ENCODE measurements at regions not wholly inside any gene's neighbourhood (a gene's known extent, or its start where the extent isn't known, plus 50 kb on each side); places are given as distances from the start of the nearest gene placed in this dataset.

GRCh38 chr7:45257284-45257683, 99.7 kb downstream of the RAMP3 start (continued):
- no peak for TF ChIP-seq RARB (CRISPR knock-in tag; IDR thresholded peaks at IDR 0.05)
- TF ChIP-seq MAFK (IDR thresholded peaks at IDR 0.05; ENCODE audit: partially characterized antibody): no peak
- no peak for TF ChIP-seq ATOH8 (CRISPR knock-in tag; IDR thresholded peaks at IDR 0.05; ENCODE audit: low read depth)
- TF ChIP-seq ESRRA (IDR thresholded peaks at IDR 0.05; ENCODE audit: borderline replicate concordance, low read length): no peak
- no peak for TF ChIP-seq HOXA7 (CRISPR knock-in tag; IDR thresholded peaks at IDR 0.05)
- no peak for TF ChIP-seq SMC3 (IDR thresholded peaks at IDR 0.05)
- TF ChIP-seq CEBPB (IDR thresholded peaks at IDR 0.05): no peak
- TF ChIP-seq ZFP36 (IDR thresholded peaks at IDR 0.05; ENCODE audit: borderline replicate concordance, partially characterized antibody): no peak

GRCh38 chr7:45258533-45259226, 101.1 kb downstream of the RAMP3 start:
- no peaks in the 10 kb centered on the region for H3K9me3 ChIP-seq
- H3K4me3 ChIP-seq: no peak overlapping the region
- WGBS (ENCODE audit: missing lambda C conversion rate): 16% methylated on average over 5 of the region's 5 CpGs
- H3K4me1 ChIP-seq: no peaks in the 10 kb centered on the region
- TF ChIP-seq MYC (IDR thresholded peaks at IDR 0.05; ENCODE audit: borderline replicate concordance, low read length): no peak
- TF ChIP-seq REST (IDR thresholded peaks at IDR 0.05): no peak
- no peak for TF ChIP-seq HOXB5 (CRISPR knock-in tag; IDR thresholded peaks at IDR 0.05)
- no peak for TF ChIP-seq CEBPB (IDR thresholded peaks at IDR 0.05)
- no peak for TF ChIP-seq TP53 (CRISPR knock-in tag; IDR thresholded peaks at IDR 0.05)
- no peak for TF ChIP-seq EHF (CRISPR knock-in tag; IDR thresholded peaks at IDR 0.05)
- no peak for TF ChIP-seq ZC3H11A (IDR thresholded peaks at IDR 0.05)
- FAIRE-seq (no peak), ATAC-seq (peak in 1 of 2 experiments; percentile 20; a peak in 2 of 6 replicates), DNase-seq (ENCODE audit: low read depth in 1 of 2, low spot score in 1 of 2) (no peak)
- ChIA-PET POLR2A (no interaction called here), CTCF (interaction anchor here (0.6 to 5.2 kb wide), 10 partner anchors 8 to 210 kb away, joined by 3 to 112 read pairs (median 6); partner anchors contain the start of gene RAMP3)
- no peak overlapping the region for H3K4me2 ChIP-seq
- no peak overlapping the region for H3K27ac ChIP-seq

GRCh38 chr7:45259227-45259596, 101.6 kb downstream of the RAMP3 start:
- FAIRE-seq: no peak
- no peak for ATAC-seq
- no peak for DNase-seq (ENCODE audit: low read depth in 1 of 2, low spot score in 1 of 2)
- 46% methylated on average over 3 of the region's 4 CpGs for WGBS (ENCODE audit: missing lambda C conversion rate)
- Histone ChIP-seq H3K27ac (no peak overlapping the region), H3K4me3 (no peak overlapping the region), H3K9me3 (no peaks in the 10 kb centered on the region), H3K4me2 (no peak overlapping the region), H3K4me1 (no peaks in the 10 kb centered on the region)
- ChIA-PET CTCF (interaction anchor here (0.6 to 5.2 kb wide), 22 partner anchors 9 to 319 kb away, joined by 3 to 112 read pairs (median 4); partner anchors contain the start of gene RAMP3), POLR2A (no interaction called here)
- TF ChIP-seq EP300 (IDR thresholded peaks at IDR 0.05) (no peak), HOXA7 (CRISPR knock-in tag; IDR thresholded peaks at IDR 0.05) (no peak), CBX2 (IDR thresholded peaks at IDR 0.05; ENCODE audit: borderline replicate concordance, low read depth) (no peak), E2F6 (IDR thresholded peaks at IDR 0.05; ENCODE audit: borderline replicate concordance, low read depth) (no peak)
